ENCODE measurements at regions not wholly inside any gene's neighbourhood (a gene's known extent, or its start where the extent isn't known, plus 50 kb on each side); places are given as distances from the start of the nearest gene placed in this dataset.
"Not testable (repeated sequence)": the region's sequence is repeated elsewhere in the genome, so short reads cannot be mapped to it uniquely, and the experiment has no call there.

DNA sequence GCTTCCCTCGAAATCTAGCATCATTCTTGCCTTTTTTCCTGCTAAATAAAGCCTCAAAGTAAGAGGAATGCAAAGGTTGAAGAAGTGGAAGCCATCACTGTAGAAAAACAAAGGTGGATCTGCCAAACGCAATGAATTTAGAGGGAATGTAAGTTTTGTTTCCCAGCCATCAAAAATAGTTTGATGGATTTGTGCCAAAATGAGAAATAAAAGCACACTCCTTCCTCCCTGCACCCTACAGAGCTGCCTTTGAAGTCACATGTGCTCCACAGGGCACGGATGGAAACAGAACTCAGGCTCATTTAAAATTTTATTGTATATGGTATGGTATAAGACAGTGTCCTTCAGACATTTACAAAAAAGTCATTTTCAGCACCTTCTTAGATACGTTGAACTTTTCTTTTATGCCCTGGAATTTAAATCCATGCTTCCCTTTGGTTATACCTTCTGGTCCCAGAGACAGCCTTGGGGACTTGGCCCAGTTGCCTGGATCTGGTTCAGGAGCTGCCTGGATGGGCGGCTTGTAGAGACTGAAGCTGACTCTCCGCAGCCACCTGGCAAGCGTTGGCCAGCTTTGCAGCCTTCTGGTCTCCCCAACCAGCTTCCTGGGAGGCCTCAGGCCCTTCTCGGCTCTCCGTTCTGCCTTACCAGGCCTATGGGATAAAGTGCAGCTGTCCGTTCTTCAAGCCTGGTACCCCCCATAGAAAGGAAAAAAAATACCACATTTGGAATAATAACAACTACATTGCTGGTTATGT, 228.5 kb upstream of the NEBL start:
- no peak for DNase-seq

DNA sequence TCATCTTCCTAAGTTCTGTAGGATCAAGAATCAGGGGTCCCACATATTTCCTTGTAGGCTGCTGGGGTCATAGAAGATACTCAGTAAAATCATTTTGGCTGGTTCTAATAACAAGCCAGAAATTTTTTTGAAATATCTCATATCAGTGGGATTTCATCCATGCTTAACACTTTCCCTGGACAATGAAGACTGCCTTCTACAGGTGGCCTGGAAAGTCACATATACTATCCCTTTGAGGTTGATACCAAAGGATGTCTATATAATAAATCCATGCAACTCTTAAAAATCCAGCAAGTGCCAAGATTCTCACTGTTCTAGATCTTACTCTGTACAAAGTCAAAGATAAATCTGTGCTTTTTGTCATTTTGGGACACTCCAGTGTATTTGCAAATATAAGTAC, 225.8 kb upstream of the NEBL start:
- no peak for DNase-seq

DNA sequence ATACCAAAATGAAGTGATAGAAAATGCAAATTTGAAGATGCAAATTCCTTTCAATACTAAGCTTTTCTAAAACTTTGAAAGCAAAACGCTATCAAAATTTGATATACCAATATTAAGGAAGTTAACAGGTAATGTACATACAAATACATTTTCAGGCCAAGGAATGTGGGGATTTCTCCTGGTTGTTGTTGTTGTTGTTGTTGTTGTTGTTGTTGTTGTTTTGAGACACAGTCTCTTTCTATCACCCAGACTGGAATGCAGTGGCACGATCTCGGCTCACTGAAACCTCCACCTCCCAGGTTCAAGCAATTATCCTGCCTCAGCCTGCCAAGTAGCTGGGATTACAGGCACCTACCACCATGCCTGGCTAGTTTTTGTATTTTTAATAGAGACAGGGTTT, 224.7 kb upstream of the NEBL start:
- not testable (repeated sequence) for DNase-seq

- DNase-seq: no peak
Measured at GRCh38 chr10:21114683-21115082, 217.6 kb upstream of the NEBL start.

DNA sequence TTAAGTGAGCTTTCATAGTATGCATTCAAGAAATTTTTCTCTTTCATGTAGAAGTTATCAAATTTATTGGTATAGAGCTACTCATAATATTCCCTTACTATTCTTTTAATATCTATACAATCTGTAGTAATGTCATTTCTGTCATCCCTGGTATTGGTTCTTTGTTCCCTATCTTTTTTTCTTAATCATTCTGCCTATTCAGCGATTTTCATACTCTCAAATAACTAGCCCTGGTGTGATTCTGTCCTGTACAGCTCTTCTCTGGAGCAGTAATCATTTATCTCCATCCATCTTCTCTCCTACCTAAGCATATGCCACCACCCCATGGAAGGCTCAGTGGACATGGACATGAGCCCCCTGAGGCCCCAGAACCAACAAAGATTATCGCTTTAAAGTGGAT, 213.2 kb upstream of the NEBL start:
- no peak for DNase-seq

GRCh38 chr10:21106931-21107330, 209.8 kb upstream of the NEBL start:
- DNase-seq: not testable (repeated sequence)

DNA sequence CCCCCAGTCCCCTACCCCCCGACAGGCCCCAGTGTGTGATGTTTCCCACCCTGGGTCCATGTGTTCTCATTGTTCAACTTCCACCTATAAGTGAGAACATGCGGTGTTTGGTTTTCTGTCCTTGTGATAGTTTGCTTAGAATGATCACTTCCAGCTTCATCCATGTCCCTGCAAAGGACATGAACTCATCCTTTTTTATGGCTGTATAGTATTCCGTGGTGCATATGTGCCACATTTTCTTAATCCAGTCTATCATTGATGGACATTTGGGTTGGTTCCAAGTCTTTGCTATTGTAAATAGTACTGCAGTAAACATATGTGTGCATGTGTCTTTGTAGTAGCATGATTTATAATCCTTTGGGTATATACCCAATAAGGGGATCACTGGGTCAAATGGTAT, 208.2 kb upstream of the NEBL start:
- not testable (repeated sequence) for DNase-seq

DNA sequence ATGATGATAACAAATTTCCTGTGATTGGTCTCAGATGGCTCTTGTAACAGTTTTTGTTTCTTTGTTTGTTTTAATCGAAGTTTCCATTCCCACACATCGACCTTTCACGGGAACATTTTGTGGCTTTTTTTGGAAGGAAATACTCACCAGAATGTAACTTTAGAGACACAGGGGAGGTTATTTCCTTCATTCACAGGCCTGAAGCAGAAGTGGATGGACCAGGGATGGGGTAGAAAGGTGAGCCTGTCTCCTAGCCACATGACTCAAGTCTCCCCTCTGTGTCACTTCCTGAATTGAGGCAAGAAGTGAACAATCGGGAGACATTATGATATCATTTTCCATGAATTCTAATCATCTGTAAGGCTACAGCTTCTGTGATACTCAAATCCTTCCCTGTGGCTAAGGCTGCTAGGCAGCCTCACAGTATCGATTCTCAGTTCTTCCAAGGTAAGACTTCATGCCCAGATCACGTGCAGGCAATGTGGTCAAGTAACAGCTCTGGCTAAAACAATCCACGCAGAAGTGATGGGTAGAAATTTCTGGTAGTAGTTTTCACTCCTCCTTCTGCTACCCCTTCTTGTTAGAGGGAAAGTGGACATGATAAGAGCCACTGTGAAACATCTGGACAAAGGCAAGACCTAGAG, 203.9 kb upstream of the NEBL start:
- DNase-seq: no peak

DNA sequence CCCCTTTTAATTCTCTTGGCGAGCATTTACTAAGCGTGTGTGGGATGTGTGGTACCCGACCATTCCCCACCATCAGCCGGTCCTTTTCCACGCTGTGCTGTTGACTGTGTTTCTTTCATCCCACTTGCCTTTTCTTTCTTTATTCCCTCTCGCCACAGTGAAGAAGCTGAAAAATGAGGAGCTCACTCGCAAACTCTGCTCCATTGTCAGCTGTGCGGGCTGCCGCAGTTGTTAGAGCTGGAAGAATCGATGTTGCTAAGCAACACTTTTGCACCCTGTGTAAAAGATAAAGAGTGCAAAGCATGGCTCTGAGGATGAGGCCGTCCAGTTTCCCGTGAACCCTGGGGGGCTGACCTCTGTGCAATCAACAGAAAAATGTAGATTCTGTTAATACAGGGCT, 203.1 kb upstream of the NEBL start:
- DNase-seq: no peak

DNA sequence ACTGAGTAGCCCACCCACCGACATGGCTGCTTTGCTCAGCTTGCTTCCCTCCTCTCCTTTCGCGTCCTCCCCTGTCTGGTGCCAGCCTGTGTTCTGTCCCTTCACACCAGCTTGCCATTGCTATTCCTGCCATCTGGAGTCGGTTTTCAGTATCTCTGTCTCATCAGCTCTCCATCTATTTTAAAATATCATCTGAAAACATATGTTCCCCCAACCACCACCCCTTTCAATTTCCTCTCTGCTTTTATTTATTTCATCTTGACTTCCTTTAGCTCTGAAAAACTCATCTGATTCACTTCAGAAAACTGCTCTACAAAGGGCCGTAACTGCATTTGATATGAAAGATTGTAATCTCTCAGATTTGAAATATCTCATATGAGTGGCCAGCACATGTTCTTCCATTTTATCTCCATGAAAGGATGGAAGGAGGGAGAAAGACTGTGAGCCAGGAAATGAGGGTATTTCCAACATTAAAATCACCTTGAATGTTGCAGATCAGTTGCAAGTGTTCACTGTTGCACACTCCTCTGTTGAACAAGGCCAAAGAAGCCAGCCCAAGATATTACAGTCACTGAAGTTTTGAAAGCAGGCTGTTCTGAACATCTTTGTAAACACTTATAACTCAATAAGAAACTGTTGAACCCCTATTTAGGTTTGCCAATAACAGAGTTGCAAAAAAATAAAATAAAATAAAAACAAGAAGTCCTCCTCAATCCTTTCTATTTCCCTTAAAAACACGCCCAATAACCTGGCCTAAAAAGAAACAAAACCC, 202.4 kb upstream of the NEBL start:
- DNase-seq: no peak

DNA sequence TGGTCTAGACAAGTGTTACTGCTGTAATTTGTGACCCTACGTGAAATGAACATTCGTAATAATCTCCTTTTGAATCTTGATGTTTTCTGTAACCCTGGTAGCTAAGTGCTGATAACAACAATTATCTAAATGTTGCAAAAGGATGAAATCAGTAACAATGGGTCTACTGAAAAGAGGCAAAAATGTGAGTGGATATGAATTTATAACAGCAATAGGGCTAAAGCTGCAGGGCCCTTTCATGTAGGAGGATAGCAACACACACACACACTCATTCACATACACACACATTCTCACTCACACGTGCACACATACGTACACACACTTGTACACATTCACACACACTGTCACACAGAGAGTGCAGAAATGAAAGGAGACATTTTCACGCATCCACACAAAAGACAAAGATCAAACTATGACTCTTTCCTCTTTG, 200.8 kb upstream of the NEBL start:
- DNase-seq: no peak

- no peak for DNase-seq
Measured at GRCh38 chr10:21095494-21096055, 198.5 kb upstream of the NEBL start.

GRCh38 chr10:21095073-21095472, 198.0 kb upstream of the NEBL start:
- DNase-seq: no peak

DNA sequence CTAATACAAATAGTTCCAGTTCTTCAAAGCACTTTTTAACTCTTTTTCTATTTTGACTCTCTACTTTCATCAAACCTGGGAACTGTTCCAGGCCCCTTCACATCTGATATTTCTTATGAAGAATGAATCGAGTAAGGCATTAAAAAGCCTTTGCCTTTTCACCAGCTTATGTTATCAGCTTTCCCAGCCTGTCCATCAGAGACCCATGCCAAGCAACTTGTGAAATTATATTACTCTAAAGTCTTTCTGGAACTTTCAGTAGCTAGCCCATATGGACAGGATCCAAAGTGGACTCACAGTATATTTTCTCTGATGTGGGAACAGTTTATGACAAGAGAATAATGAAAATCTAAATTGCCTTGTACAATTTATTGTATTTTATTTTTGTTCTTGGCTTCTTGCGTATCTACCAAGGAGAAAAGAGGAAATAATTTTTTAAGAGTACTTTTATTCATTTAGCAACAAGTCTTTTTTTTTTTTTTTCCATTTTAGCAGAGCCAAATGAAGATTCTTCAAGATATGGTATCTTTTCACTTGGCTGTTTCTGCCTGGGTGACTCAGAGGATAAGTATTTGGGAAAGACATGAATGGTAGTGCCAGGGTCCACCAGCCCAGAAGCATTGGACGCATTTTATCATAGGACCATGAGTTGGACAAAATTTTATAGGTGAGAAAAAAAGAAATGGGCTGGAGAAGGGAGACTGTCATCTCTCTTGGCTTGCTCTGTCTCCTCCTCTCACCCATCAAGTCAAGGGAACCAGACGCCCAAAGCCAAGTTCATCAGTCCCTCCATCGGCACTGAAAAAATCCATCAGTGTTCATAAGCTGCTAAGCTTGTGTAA, 195.8 kb upstream of the NEBL start:
- DNase-seq: no peak

GRCh38 chr10:21090609-21091082, 193.5 kb upstream of the NEBL start:
- DNase-seq: no peak

DNA sequence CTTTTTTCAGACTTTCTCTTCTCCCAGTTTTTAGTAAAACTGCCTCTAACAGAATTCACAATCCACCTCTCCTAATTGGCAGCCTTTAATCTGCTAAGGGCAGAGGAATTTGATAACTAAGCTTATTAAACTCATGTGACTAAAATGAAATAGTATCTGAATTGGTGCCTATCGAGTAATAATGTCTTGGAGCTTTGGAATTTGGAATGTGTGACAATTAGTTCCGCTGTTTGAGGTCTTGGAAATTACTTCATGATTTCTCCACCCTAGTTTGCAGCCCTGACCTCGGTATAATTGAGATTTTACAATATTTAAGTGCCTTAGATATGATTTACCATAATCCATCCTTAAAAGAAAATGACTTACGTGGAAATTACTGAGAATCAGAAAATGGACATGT, 190.4 kb upstream of the NEBL start:
- DNase-seq: no peak

- DNase-seq: no peak
Measured at GRCh38 chr10:21084700-21085099, 187.6 kb upstream of the NEBL start.

DNA sequence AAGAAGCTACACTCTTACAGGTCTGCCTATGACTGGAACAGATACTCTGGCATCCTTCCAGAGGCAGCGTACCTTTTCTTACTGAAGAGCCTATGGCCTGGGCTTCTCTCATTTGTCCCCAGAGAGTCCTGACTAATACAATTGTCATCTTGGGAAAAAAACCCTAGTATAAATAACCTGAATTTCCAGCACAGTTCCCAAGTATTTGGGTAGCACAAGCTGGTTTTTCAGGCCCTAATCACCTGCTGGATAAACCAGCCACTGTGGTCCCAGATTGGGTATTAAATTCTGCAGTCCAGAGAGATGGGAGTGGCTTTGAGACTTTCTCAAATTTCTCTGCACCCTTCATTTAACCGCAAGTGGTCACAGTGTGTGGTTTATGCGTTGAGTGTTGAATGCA, 186.8 kb upstream of the NEBL start:
- no peak for DNase-seq

- no peak for DNase-seq
Measured at GRCh38 chr10:21082206-21082605, 185.1 kb upstream of the NEBL start.

- no peak for DNase-seq
Measured at GRCh38 chr10:21080261-21080660, 183.2 kb upstream of the NEBL start.

GRCh38 chr10:21079330-21079658, 182.2 kb upstream of the NEBL start:
- no peak for DNase-seq
